Esophagus (tissue), 2 donors: ENCODE measurements at regions not wholly inside any gene's neighbourhood (a gene's known extent, or its start where the extent isn't known, plus 50 kb on each side); places are given as distances from the start of the nearest gene placed in this dataset.

ENCODE experiments used
- H3K27ac ChIP-seq, 2 donors: one replicate each; pipeline ENCODE4 v1.5.1; 2013; ENCODE audit warnings: low read depth in 2 of 2, mild to moderate bottlenecking in 2 of 2, inconsistent platforms in 1 of 2, low read length in 1 of 2, moderate library complexity in 1 of 2
- H3K27me3 ChIP-seq, 2 donors: one replicate each; pipeline ENCODE4 v1.6.1; 2013; ENCODE audit warnings: low read length in 2 of 2, control low read depth in 1 of 2, mild to moderate bottlenecking in 1 of 2; ENCODE audit not compliant: insufficient read depth in 2 of 2, control insufficient read depth in 1 of 2
- H3K36me3 ChIP-seq, 2 donors: one replicate each; pipeline ENCODE4 v1.6.1; 2013; ENCODE audit warnings: low read length in 1 of 2; ENCODE audit not compliant: control insufficient read depth in 2 of 2, insufficient read depth in 2 of 2
- H3K4me1 ChIP-seq, 2 donors: one replicate each; pipeline ENCODE4 v1.6.1; 2013; ENCODE audit warnings: low read length in 1 of 2; ENCODE audit not compliant: control insufficient read depth in 2 of 2, insufficient read depth in 2 of 2
- H3K4me3 ChIP-seq, 2 donors: one replicate each; pipeline ENCODE4 v1.5.1; 2013; ENCODE audit warnings: low read length in 2 of 2, mild to moderate bottlenecking in 2 of 2, low read depth in 1 of 2, moderate library complexity in 1 of 2
- H3K9me3 ChIP-seq, 2 donors: one replicate each; pipeline ENCODE4 v1.6.1; 2013; ENCODE audit warnings: mild to moderate bottlenecking in 2 of 2, low read depth in 1 of 2, low read length in 1 of 2, moderate library complexity in 1 of 2; ENCODE audit not compliant: control insufficient read depth in 2 of 2, insufficient read depth in 1 of 2
- WGBS, 2 donors: extraction: QIAGEN DNeasy Blood & Tissue Kit; methylation state at CpG; one replicate each; pipeline ENCODE4 v1.1.7; 2013; 5-methylcytosine and 5-hydroxymethylcytosine counted together
- donor health status: healthy with polysubstance abuse.
- donor health status: Bipolar disorder and iron deficiency.

DNA sequence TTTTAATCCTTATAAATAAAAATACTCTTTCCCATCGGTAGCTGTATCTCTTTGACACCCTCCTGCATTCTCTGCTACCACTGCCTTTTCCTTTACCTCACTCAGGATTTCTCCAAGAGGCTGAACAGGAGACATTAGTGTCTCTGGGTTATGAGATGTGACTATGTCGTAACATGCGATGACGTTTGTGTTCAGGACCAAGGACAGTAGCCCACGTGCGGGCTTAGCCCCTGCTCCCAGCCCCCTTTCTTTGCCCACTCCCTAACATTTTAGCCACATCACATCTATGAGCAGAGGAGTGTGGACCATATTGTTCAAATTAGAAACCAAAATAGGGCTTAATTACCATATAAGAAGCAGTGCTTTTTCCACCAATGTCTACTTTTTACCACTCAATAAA lies 369.3 kb downstream of the FBXW7 start:
- WGBS, 2 donors, result 34 to 51% methylated on average over 6 of the region's 6 CpGs
- no peaks in the 10 kb centered on the region for H3K4me1 ChIP-seq
- H3K4me3 ChIP-seq, result no peak overlapping the region
- no peaks in the 10 kb centered on the region for H3K27me3 ChIP-seq
- no peaks in the 10 kb centered on the region for H3K36me3 ChIP-seq
- H3K27ac ChIP-seq, result no peak overlapping the region
- no peaks in the 10 kb centered on the region for H3K9me3 ChIP-seq

DNA sequence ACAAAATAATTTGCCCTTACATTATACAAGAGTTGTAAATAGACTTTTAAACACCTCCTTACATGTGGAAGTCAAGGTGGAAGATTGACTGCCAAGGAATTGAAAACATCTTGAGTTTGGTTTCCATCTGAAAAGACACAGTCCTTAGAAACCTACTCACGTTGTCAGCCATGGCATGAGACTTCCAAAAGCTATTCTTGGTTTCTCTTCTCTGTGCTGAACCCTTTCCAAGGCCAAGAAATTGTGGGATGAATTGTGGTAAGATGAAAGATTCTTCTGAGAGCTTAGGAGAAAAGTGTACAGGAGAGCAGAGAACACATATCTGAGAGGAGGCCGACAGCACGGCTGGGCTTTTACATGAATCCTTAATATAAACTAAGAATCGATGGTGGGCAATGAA lies 370.0 kb downstream of the FBXW7 start:
- Histone ChIP-seq H3K4me1 (no peaks in the 10 kb centered on the region), H3K4me3 (no peak overlapping the region), H3K27me3 (no peaks in the 10 kb centered on the region), H3K9me3 (no peaks in the 10 kb centered on the region), H3K36me3 (no peaks in the 10 kb centered on the region), H3K27ac (no peak overlapping the region)
- WGBS, 2 donors, result 78 to 83% methylated on average over 4 of the region's 4 CpGs

DNA sequence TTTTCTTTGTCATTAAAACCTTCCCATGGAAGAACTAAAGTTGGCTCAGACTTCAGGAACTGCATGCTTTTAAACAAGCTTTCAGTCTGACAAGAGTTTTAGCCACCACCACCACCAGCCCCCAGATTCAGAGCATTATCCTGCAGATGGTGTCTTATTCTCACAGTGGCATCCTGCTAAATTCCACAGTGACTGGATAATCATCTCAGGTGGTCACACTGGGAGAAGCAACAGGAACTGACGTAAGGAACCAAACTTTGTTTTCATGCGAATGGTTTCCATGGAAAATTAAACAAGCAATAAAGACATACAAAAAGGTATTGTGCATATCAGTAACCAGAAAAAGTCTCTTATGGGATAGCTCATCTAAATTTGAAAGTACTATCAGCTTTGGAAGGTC lies 370.7 kb downstream of the FBXW7 start:
- WGBS, 2 donors, result 32 to 33% methylated on average over 2 of the region's 2 CpGs
- H3K4me1 ChIP-seq, result no peaks in the 10 kb centered on the region
- H3K27ac ChIP-seq, result no peak overlapping the region
- no peak overlapping the region for H3K4me3 ChIP-seq
- no peaks in the 10 kb centered on the region for H3K27me3 ChIP-seq
- no peaks in the 10 kb centered on the region for H3K36me3 ChIP-seq
- no peaks in the 10 kb centered on the region for H3K9me3 ChIP-seq

DNA sequence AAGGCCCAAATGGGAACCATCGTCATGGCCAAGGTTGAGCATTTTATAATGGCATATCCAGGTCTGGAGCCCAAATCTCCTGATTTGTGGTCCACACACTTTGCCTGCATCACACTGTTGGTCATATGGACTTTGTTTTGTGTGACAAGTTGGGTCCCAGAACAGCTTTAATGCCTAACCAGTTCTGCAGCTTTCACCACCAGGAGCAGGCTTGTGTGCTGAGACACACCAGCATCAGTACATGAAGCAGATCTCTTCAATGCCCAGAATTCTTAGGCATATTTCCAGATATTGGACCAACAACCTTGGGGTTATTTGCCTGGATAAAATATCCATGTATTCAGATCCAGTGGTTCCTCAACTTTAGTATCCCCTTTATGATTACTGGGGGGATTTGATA lies 371.3 kb downstream of the FBXW7 start:
- Histone ChIP-seq H3K4me3 (no peak overlapping the region), H3K4me1 (no peaks in the 10 kb centered on the region), H3K36me3 (no peaks in the 10 kb centered on the region), H3K27ac (no peak overlapping the region), H3K9me3 (no peaks in the 10 kb centered on the region), H3K27me3 (no peaks in the 10 kb centered on the region)
- 98 to 100% methylated on average over 1 of the region's 1 CpG for WGBS, 2 donors

DNA sequence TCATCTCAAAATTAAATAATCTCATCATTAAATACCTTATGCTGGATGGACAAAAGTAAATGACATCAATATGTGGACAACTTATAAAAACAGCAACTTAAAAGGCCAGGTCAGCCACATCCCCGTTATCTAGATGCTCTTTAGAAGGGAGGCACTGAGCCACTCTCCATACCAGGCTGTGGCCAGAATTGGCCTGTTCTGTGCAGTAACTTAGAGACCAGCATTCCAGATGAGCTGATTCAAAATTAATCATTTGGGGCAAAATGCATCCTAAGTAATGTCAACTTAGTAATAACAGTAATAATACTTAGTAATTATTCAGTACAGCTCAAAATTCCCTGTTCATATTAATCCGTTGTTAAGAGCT lies 373.6 kb downstream of the FBXW7 start:
- no peak overlapping the region for H3K4me3 ChIP-seq
- H3K27ac ChIP-seq, result no peak overlapping the region
- no peaks in the 10 kb centered on the region for H3K27me3 ChIP-seq
- no peaks in the 10 kb centered on the region for H3K9me3 ChIP-seq
- 55 to 71% methylated on average over 2 of the region's 2 CpGs for WGBS, 2 donors
- H3K4me1 ChIP-seq, result no peaks in the 10 kb centered on the region
- no peaks in the 10 kb centered on the region for H3K36me3 ChIP-seq

DNA sequence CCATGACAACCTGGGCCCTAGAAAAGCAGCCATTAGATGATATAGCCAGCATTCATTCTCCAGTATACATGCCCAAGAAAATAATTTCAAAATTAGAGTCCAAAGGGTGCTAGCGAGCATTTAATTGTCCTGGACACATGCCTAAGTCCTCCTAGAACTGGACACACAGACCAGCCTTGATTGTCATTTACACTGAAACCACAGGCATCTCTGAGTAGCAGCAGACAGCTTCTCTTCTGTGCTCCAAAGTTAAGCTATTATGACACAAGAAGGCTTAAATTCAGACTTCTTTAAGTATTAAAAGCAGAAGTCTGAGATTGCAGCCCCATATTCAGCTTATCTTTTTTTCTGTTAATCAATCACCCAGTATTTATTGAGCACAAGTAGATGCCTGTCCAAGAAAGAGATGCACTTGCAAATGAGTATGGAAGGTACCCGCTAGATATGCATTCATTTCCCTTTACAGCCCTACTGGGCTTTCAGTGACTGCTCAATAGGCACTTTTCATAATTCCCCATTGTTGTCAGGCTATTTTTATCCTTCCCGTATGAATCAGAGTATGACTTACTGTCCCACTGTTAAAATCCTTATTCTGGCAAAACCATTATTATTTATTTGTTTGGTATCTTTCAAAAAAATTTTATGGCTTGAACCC lies 374.1 kb downstream of the FBXW7 start:
- H3K9me3 ChIP-seq, result no peaks in the 10 kb centered on the region
- no peaks in the 10 kb centered on the region for H3K4me1 ChIP-seq
- no peak overlapping the region for H3K27ac ChIP-seq
- H3K36me3 ChIP-seq, result no peaks in the 10 kb centered on the region
- H3K4me3 ChIP-seq, result no peak overlapping the region
- no peaks in the 10 kb centered on the region for H3K27me3 ChIP-seq
- 63 to 64% methylated on average over 3 of the region's 3 CpGs for WGBS, 2 donors

DNA sequence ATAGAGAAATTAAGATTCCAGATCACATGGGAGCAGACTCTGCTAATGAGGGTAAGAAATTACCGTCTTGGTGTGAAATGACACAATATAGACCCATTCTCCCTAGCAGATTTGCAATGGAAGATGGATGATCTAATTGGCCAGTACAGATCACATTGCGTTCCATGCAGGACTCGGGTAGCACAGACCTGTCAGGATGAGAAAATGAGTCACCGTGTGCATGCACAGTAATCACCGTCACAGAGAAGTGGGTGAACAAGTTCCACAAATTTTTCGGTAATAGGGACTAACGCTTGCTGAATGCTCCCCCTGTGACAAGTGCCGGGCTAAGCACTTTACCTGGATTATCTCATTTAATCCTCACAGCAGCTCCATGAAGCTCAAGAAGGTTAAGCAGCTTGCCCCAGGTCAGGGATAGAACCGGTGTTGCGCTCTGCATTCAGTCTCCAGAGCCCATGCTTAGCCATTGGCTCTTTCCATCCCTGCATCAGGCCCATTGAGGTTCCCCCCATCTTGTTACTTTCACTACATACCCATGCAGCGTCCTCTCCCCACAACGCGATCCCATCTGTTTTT lies 375.6 kb downstream of the FBXW7 start:
- no peak overlapping the region for H3K27ac ChIP-seq
- no peak overlapping the region for H3K4me3 ChIP-seq
- H3K27me3 ChIP-seq, result no peaks in the 10 kb centered on the region
- H3K4me1 ChIP-seq, result no peaks in the 10 kb centered on the region
- H3K9me3 ChIP-seq, result no peaks in the 10 kb centered on the region
- WGBS, 2 donors, result 77 to 80% methylated on average over 13 of the region's 13 CpGs
- H3K36me3 ChIP-seq, result no peaks in the 10 kb centered on the region

DNA sequence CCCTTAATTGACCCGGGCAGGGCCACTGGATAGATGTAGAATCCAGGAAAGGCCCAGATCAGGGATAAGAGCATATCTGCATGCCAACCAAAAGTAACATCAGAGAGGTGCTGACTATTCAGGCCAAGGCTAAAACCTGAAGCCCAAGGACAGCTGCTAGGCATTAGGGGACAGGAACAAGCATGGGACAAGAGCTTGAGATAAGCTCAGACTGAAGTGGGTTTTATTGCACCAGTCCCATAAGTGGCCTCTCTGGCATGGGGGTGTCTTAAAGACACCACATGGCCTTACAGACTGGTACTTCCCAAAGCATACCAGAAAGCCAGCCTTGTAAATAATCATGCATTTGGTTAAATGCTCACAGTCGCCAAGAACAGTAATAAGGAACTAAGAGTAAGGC lies 376.1 kb downstream of the FBXW7 start:
- Histone ChIP-seq H3K36me3 (no peaks in the 10 kb centered on the region), H3K4me1 (no peaks in the 10 kb centered on the region), H3K27me3 (no peaks in the 10 kb centered on the region), H3K27ac (no peak overlapping the region), H3K9me3 (no peaks in the 10 kb centered on the region), H3K4me3 (no peak overlapping the region)
- 77 to 85% methylated on average over 2 of the region's 2 CpGs for WGBS, 2 donors

DNA sequence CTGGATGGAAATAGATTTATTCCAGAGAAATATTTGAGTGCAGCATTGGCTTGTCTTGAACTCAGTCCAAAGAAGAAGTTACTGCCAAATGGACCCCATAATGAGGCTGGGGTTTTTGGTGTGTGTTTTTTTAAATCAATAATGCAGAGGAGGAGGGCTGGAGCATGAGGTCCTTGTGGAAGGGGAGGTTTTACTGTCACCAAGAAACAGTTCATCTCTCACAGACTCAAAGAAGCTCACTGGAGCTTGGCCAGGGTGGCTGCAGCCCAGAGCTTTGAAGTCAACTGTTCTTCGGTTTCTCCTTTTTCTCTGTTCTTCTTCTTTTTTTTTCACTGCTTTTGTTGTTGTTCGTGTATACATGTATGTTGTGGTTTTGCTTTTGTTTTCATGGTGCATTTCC lies 377.7 kb downstream of the FBXW7 start:
- 27 to 34% methylated on average over 2 of the region's 2 CpGs for WGBS, 2 donors
- Histone ChIP-seq H3K4me1 (no peaks in the 10 kb centered on the region), H3K4me3 (no peak overlapping the region), H3K27me3 (no peaks in the 10 kb centered on the region), H3K36me3 (no peaks in the 10 kb centered on the region), H3K27ac (no peak overlapping the region), H3K9me3 (no peaks in the 10 kb centered on the region)

DNA sequence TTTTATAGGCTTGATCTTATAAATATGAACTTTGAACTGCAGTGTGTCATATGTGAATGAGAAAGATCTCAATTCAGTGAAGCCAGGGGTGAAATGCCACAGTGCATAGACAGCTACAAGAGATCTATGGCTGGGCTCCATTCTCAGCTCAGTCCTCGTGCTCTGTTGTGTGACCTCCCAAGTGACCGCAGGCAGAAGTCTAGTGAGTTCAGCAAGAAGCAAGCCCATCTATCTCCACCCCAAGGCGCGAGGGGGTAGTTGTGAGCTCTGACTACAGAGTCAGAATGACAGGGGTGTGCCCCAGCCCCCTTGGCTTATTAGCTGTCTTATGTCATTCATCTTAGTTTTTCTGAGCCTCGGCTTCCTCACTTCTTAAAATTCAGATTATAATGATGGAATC lies 378.3 kb downstream of the FBXW7 start:
- H3K4me3 ChIP-seq, result no peak overlapping the region
- H3K27ac ChIP-seq, result no peak overlapping the region
- no peaks in the 10 kb centered on the region for H3K36me3 ChIP-seq
- H3K9me3 ChIP-seq, result no peaks in the 10 kb centered on the region
- H3K4me1 ChIP-seq, result no peaks in the 10 kb centered on the region
- WGBS, 2 donors, result 89 to 91% methylated on average over 5 of the region's 5 CpGs
- H3K27me3 ChIP-seq, result no peaks in the 10 kb centered on the region
